B cell (primary cell): ENCODE measurements at regions not wholly inside any gene's neighbourhood (a gene's known extent, or its start where the extent isn't known, plus 50 kb on each side); places are given as distances from the start of the nearest gene placed in this dataset.

ENCODE experiments used
- ATAC-seq: fragments of 200-7000 bp; cut with Tn5 transposase; one replicate; pipeline ENCODE4 v1.10.0; 2021; ENCODE audit warnings: low read depth, mild to moderate bottlenecking, moderate number of reproducible peaks, moderate library complexity
- CTCF ChIA-PET: fragments of 350-600 bp; sonication (Branson Sonifier 250); formaldehyde crosslinking; loops from one replicate; lab custom pipeline; 2021; ENCODE audit warnings: antibody characterized with exemption, inconsistent platforms; lab: Charles Lee
- POLR2A ChIA-PET: fragments of 350-600 bp; sonication (Branson Sonifier 250); formaldehyde crosslinking; loops from one replicate; lab custom pipeline; 2021; ENCODE audit warnings: antibody characterized with exemption; lab: Charles Lee
- DNase-seq: peaks from one replicate; pipeline ENCODE4 v3.0.0; 2013
- H2AFZ ChIP-seq: 2 replicates; pipeline ENCODE4 v1.6.1; 2012; ENCODE audit warnings: mild to moderate bottlenecking, low read depth, low read length; ENCODE audit not compliant: insufficient read depth, poor library complexity, severe bottlenecking
- H3K27ac ChIP-seq, 2 donors: 1 replicate in 1 of 2; 2 replicates in 1 of 2; pipeline ENCODE4 v1.5.1; 2012 to 2013; ENCODE audit warnings: low read length in 2 of 2, mild to moderate bottlenecking in 2 of 2, moderate library complexity in 1 of 2
- H3K27me3 ChIP-seq, 4 experiments: fragments of 200-600 bp in 1 of 4; sonication (generic) in 1 of 4; replicated peaks in 1 of 4; 1 replicate in 2 of 4; 2 replicates in 2 of 4; pipeline versions ENCODE4 v1.6.1 to v1.7.0; 2013 to 2016; ENCODE audit warnings: low read length in 3 of 4, mild to moderate bottlenecking in 2 of 4, mixed read lengths in 1 of 4, moderate library complexity in 1 of 4; ENCODE audit not compliant: insufficient read depth in 4 of 4, control insufficient read depth in 3 of 4; ENCODE audit errors: control extremely low read depth in 1 of 4
- H3K36me3 ChIP-seq, 2 experiments: replicated peaks in 1 of 2; 1 replicate in 1 of 2; 2 replicates in 1 of 2; pipeline versions ENCODE4 v1.6.1 to v1.7.1; 2013; ENCODE audit warnings: low read length in 1 of 2; ENCODE audit not compliant: insufficient read depth in 2 of 2, control insufficient read depth in 1 of 2; ENCODE audit errors: control extremely low read depth in 1 of 2, extremely low read depth in 1 of 2
- H3K4me1 ChIP-seq, 2 donors: fragments of 200-600 bp in 1 of 2; sonication (generic) in 1 of 2; 1 replicate in 1 of 2; 2 replicates in 1 of 2; pipeline versions ENCODE4 v1.5.1 to v1.6.1; 2013 to 2017; ENCODE audit warnings: low read length in 2 of 2; ENCODE audit not compliant: control insufficient read depth in 2 of 2, insufficient read depth in 2 of 2
- H3K4me2 ChIP-seq: replicated peaks from 2 replicates; pipeline ENCODE3; 2012; ENCODE audit warnings: mild to moderate bottlenecking, low read depth, low read length; ENCODE audit not compliant: poor library complexity, severe bottlenecking
- H3K4me3 ChIP-seq, 5 experiments: fragments of 200-600 bp in 1 of 5; sonication (generic) in 1 of 5; 1 replicate in 3 of 5; 2 replicates in 2 of 5; pipeline versions ENCODE4 v1.5.1 to v1.7.0; 2011 to 2016; ENCODE audit warnings: low read length in 4 of 5, mild to moderate bottlenecking in 4 of 5, low read depth in 2 of 5, control low read depth in 1 of 5, moderate library complexity in 1 of 5; ENCODE audit not compliant: insufficient read depth in 1 of 5; ENCODE audit errors: control extremely low read depth in 1 of 5, extremely low read depth in 1 of 5
- H3K79me2 ChIP-seq: fragments of 200-600 bp; sonication (generic); one replicate; pipeline ENCODE4 v1.6.0; 2016; ENCODE audit warnings: low read length; ENCODE audit not compliant: control insufficient read depth, insufficient read depth
- H3K9ac ChIP-seq: fragments of 200-600 bp; sonication (generic); 2 replicates; pipeline ENCODE4 v1.6.1; 2017; ENCODE audit warnings: mild to moderate bottlenecking, low read length, moderate library complexity
- H3K9me3 ChIP-seq, 3 donors: one replicate each; pipeline versions ENCODE4 v1.6.1 to v1.7.1; 2013; ENCODE audit warnings: low read length in 2 of 3; ENCODE audit not compliant: control insufficient read depth in 2 of 3, insufficient read depth in 1 of 3; ENCODE audit errors: control extremely low read depth in 1 of 3
- H4K20me1 ChIP-seq: 2 replicates; pipeline ENCODE4 v1.6.0; 2012; ENCODE audit warnings: mild to moderate bottlenecking, low read length; ENCODE audit not compliant: insufficient read depth, control insufficient read depth, poor library complexity, severe bottlenecking
- H3K27ac Mint-ChIP-seq: one replicate; pipeline ENCODE4 v1.8.0; 2021; ENCODE audit warnings: mixed read lengths
- H3K27me3 Mint-ChIP-seq: one replicate; pipeline ENCODE4 v1.8.0; 2021; ENCODE audit warnings: mixed read lengths
- H3K4me1 Mint-ChIP-seq: one replicate; pipeline ENCODE4 v1.8.0; 2021; ENCODE audit warnings: mixed read lengths
- H3K4me3 Mint-ChIP-seq: one replicate; pipeline ENCODE4 v1.8.0; 2021; ENCODE audit warnings: mixed read lengths
- H3K9me3 Mint-ChIP-seq: one replicate; pipeline ENCODE4 v1.8.0; 2022; ENCODE audit warnings: mixed read lengths; ENCODE audit not compliant: insufficient read depth
- CTCF ChIP-seq: fragments of 200-600 bp; IDR thresholded peaks from one replicate; pipeline ENCODE4 v1.8.0; 2022; ENCODE audit warnings: antibody characterized with exemption, mild to moderate bottlenecking
- EZH2 ChIP-seq: IDR thresholded peaks from 2 replicates; pipeline ENCODE4 v1.6.1; 2012; ENCODE audit warnings: borderline replicate concordance, low read depth, mild to moderate bottlenecking, moderate library complexity, low read length; ENCODE audit not compliant: insufficient read depth, poor library complexity, severe bottlenecking
- WGBS: methylation state at CpG from one replicate; pipeline ENCODE4 v1.1.5; 2013; ENCODE audit warnings: missing lambda C conversion rate; ENCODE audit not compliant: insufficient coverage; 5-methylcytosine and 5-hydroxymethylcytosine counted together
- intact Hi-C: fragments of 100-400 bp; cut with micrococcal nuclease; formaldehyde crosslinking; loops from one replicate; pipeline ENCODE4 v1.10.0; 2022

- ChIA-PET POLR2A (no interaction called here), CTCF (interaction anchor here (0.5 kb wide), 1 partner anchor 244 kb away, joined by 3 read pairs; no protein-coding TSS in a partner anchor)
- no peaks in the 10 kb centered on the region for H4K20me1 ChIP-seq
- H3K27ac ChIP-seq, result no peak overlapping the region
- DNase-seq, result no peak
- no peaks in the 10 kb centered on the region for H3K4me1 ChIP-seq
- no peak overlapping the region for H3K9ac ChIP-seq
- TF ChIP-seq EZH2, result no peak
- no peak for TF ChIP-seq CTCF
- H3K79me2 ChIP-seq, result no peaks in the 10 kb centered on the region
- no peaks in the 10 kb centered on the region for H3K36me3 ChIP-seq
- no peak overlapping the region for H3K27ac Mint-ChIP-seq
- no peaks in the 10 kb centered on the region for H3K27me3 ChIP-seq
- H3K4me2 ChIP-seq, result no peak overlapping the region
- H3K27me3 Mint-ChIP-seq, result peaks cover 8% of the 10 kb centered on the region
- 91% methylated on average over 2 of the region's 5 CpGs for WGBS
- intact Hi-C loops, result no loop called here
- no peak overlapping the region for H3K4me3 Mint-ChIP-seq
- H3K4me1 Mint-ChIP-seq, result no peaks in the 10 kb centered on the region
- no peaks in the 10 kb centered on the region for H3K9me3 ChIP-seq
- no peak overlapping the region for H3K4me3 ChIP-seq
- no peak for ATAC-seq
- no peak overlapping the region for H2AFZ ChIP-seq
- H3K9me3 Mint-ChIP-seq, result no peaks in the 10 kb centered on the region
Measured at GRCh38 chr17:72554508-72554907, 433.7 kb downstream of the SOX9 start.

- POLR2A ChIA-PET, result no interaction called here
- H3K79me2 ChIP-seq, result no peaks in the 10 kb centered on the region
- intact Hi-C loops, result no loop called here
Measured at GRCh38 chr17:72555052-72555451, 434.2 kb downstream of the SOX9 start.

More at GRCh38 chr17:72555052-72555451, 434.2 kb downstream of the SOX9 start:
- H3K27ac ChIP-seq, result no peak overlapping the region
- H3K36me3 ChIP-seq, result no peaks in the 10 kb centered on the region
- H3K4me3 ChIP-seq, result no peak overlapping the region
- no peaks in the 10 kb centered on the region for H3K9me3 Mint-ChIP-seq
- no peaks in the 10 kb centered on the region for H3K27me3 ChIP-seq
- no peaks in the 10 kb centered on the region for H3K4me1 ChIP-seq
- H3K9me3 ChIP-seq, result no peaks in the 10 kb centered on the region
- H3K27me3 Mint-ChIP-seq, result peaks cover 8% of the 10 kb centered on the region
- H3K9ac ChIP-seq, result no peak overlapping the region
- no peak for ATAC-seq
- H3K4me2 ChIP-seq, result no peak overlapping the region
- DNase-seq, result no peak
- no peaks in the 10 kb centered on the region for H3K4me1 Mint-ChIP-seq
- no peak overlapping the region for H3K27ac Mint-ChIP-seq
- TF ChIP-seq CTCF, result no peak
- TF ChIP-seq EZH2, result no peak
- CTCF ChIA-PET, result no interaction called here
- no peak overlapping the region for H2AFZ ChIP-seq
- WGBS, result 82% methylated on average over 8 of the region's 9 CpGs
- H4K20me1 ChIP-seq, result no peaks in the 10 kb centered on the region
- H3K4me3 Mint-ChIP-seq, result no peak overlapping the region
